Caco-2 (cell line): ENCODE measurements at regions not wholly inside any gene's neighbourhood (a gene's known extent, or its start where the extent isn't known, plus 50 kb on each side); places are given as distances from the start of the nearest gene placed in this dataset.

Experiments
- BruUV-seq: library from RNA; stranded (reverse); fragments of 400-500 nt; replicated peaks from 2 replicates; lab custom pipeline; 2021; lab: Mats Ljungman, UMichigan
- CTCF ChIA-PET: fragments of 300-600 bp; sonication (Branson Sonifier 250); formaldehyde crosslinking; loops from one replicate; lab custom pipeline; 2022; ENCODE audit warnings: antibody characterized with exemption; lab: Charles Lee
- POLR2A ChIA-PET: fragments of 300-600 bp; sonication (Branson Sonifier 250); formaldehyde crosslinking; loops from one replicate; lab custom pipeline; 2022; ENCODE audit warnings: antibody characterized with exemption; lab: Charles Lee
- DNase-seq, 2 experiments: peaks; one replicate each; pipeline versions ENCODE4 v3.0.0 to v3.0.0-alpha.2; 2020 to 2022
- H3K27me3 ChIP-seq: replicated peaks from 2 replicates; pipeline ENCODE4 v1.6.0; 2011; ENCODE audit warnings: low read length; ENCODE audit not compliant: control insufficient read depth, insufficient read depth
- H3K36me3 ChIP-seq: 2 replicates; pipeline ENCODE4 v1.5.1; 2011; ENCODE audit warnings: low read length; ENCODE audit not compliant: control insufficient read depth, insufficient read depth
- H3K4me1 ChIP-seq: fragments of 250-450 bp; sonication (Bioruptor Pico); 2 replicates; pipeline ENCODE4 v1.5.1; 2020; ENCODE audit warnings: mild to moderate bottlenecking
- H3K4me3 ChIP-seq: 2 replicates; pipeline ENCODE4 v1.5.1; 2011; ENCODE audit warnings: low read depth, mild to moderate bottlenecking, control low read depth, low read length
- H3K9me3 ChIP-seq: fragments of 250-450 bp; sonication (Bioruptor Pico); 2 replicates; pipeline ENCODE4 v1.5.1; 2020; ENCODE audit warnings: mild to moderate bottlenecking, moderate library complexity
- H3K27ac Mint-ChIP-seq: one replicate; pipeline ENCODE4 v1.8.0; 2022; ENCODE audit warnings: mixed read lengths; ENCODE audit not compliant: unreplicated experiment
- H3K27me3 Mint-ChIP-seq: one replicate; pipeline ENCODE4 v1.8.0; 2022; ENCODE audit warnings: mixed read lengths; ENCODE audit not compliant: insufficient read depth, unreplicated experiment
- H3K36me3 Mint-ChIP-seq: one replicate; pipeline ENCODE4 v1.8.0; 2022; ENCODE audit warnings: mild to moderate bottlenecking, mixed read lengths; ENCODE audit not compliant: insufficient read depth, unreplicated experiment
- H3K4me1 Mint-ChIP-seq: one replicate; pipeline ENCODE4 v1.8.0; 2022; ENCODE audit warnings: low read depth, mixed read lengths; ENCODE audit not compliant: unreplicated experiment
- H3K4me3 Mint-ChIP-seq: one replicate; pipeline ENCODE4 v1.8.0; 2022; ENCODE audit warnings: mild to moderate bottlenecking, moderate library complexity, mixed read lengths; ENCODE audit not compliant: unreplicated experiment
- H3K9me3 Mint-ChIP-seq: one replicate; pipeline ENCODE4 v1.8.0; 2022; ENCODE audit warnings: mixed read lengths; ENCODE audit not compliant: unreplicated experiment
- intact Hi-C: fragments of 100-400 bp; cut with micrococcal nuclease; formaldehyde crosslinking; loops from one replicate; pipeline ENCODE4 v1.10.0; 2022; ENCODE audit not compliant: unreplicated experiment
- TF ChIP-seq, protein P1 (sequence below), 2 experiments: fragments of 200-600 bp in 1 of 2; IDR thresholded peaks; 1 replicate in 1 of 2; 2 replicates in 1 of 2; pipeline versions ENCODE4 v1.5.1 to v1.8.0; 2011 to 2022; ENCODE audit warnings: antibody characterized with exemption in 1 of 2, control low read depth in 1 of 2, inconsistent platforms in 1 of 2, low read depth in 1 of 2, low read length in 1 of 2, mild to moderate bottlenecking in 1 of 2, moderate library complexity in 1 of 2; ENCODE audit not compliant: insufficient read depth in 1 of 2, severe bottlenecking in 1 of 2, unreplicated experiment in 1 of 2

DNA sequence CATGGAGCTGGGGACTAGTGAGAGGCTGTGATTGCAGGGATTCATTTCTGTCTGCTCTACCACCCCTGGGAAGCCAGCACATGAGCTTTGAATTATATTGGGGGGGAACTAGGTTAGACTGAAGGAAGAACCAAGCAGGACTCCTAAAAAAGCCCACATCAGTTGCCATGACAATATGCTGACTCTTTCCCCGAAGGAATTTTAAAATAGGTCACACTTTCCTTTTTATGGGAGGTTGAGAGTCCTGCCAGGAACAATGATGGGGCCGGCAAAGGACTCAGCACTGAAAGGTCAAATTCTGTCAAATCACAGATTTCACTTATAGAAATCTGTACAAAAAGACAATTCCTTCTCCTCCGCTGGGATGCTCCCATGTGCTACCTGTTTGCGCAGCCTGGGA, 130.8 kb downstream of the ZNF621 start:
- no peaks in the 10 kb centered on the region for H3K9me3 ChIP-seq
- no peaks in the 10 kb centered on the region for H3K27me3 ChIP-seq
- no peak overlapping the region for H3K4me3 ChIP-seq
- no peaks in the 10 kb centered on the region for H3K4me1 ChIP-seq
- no peak for DNase-seq
- Mint-ChIP-seq H3K4me3 (no peak overlapping the region), H3K27ac (no peak overlapping the region), H3K36me3 (no peaks in the 10 kb centered on the region), H3K9me3 (peaks cover 10% of the 10 kb centered on the region), H3K4me1 (no peaks in the 10 kb centered on the region), H3K27me3 (peaks cover 7% of the 10 kb centered on the region)
- ChIA-PET CTCF (no interaction called here), POLR2A (no interaction called here)
- TF ChIP-seq, protein P1, sequence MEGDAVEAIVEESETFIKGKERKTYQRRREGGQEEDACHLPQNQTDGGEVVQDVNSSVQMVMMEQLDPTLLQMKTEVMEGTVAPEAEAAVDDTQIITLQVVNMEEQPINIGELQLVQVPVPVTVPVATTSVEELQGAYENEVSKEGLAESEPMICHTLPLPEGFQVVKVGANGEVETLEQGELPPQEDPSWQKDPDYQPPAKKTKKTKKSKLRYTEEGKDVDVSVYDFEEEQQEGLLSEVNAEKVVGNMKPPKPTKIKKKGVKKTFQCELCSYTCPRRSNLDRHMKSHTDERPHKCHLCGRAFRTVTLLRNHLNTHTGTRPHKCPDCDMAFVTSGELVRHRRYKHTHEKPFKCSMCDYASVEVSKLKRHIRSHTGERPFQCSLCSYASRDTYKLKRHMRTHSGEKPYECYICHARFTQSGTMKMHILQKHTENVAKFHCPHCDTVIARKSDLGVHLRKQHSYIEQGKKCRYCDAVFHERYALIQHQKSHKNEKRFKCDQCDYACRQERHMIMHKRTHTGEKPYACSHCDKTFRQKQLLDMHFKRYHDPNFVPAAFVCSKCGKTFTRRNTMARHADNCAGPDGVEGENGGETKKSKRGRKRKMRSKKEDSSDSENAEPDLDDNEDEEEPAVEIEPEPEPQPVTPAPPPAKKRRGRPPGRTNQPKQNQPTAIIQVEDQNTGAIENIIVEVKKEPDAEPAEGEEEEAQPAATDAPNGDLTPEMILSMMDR (IDR thresholded peaks at IDR 0.05; ENCODE audit: insufficient read depth in 1 of 2, low read depth in 1 of 2, low read length in 1 of 2, severe bottlenecking in 1 of 2, unreplicated experiment in 1 of 2) = no peak
- no peaks in the 10 kb centered on the region for H3K36me3 ChIP-seq
- intact Hi-C loops = no loop called here
- no TSS peak for BruUV-seq

DNA sequence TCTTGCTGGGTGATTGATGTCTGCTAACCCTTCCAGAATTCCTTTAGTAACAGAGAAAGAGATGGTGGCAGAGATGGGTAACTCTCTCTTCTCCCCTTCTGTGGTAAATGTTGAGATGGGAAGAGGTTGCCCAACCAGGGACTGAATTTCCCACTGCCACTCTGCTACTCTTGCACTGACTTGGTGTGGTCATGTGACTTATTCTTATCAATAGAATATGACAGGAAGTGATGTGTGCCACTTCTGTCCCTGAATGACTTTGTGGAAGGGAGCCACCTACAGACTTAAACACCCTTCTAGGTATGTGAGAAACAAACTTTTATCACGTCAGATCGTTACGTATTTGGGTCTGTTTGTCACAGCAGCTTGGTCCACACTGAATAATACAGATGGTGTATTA, 132.9 kb downstream of the ZNF621 start:
- peaks cover 8% of the 10 kb centered on the region for H3K27me3 Mint-ChIP-seq
- ChIA-PET CTCF (no interaction called here), POLR2A (no interaction called here)
- no peaks in the 10 kb centered on the region for H3K4me1 Mint-ChIP-seq
- no peaks in the 10 kb centered on the region for H3K9me3 ChIP-seq
- TF ChIP-seq, protein P1 (IDR thresholded peaks at IDR 0.05; ENCODE audit: insufficient read depth in 1 of 2, low read depth in 1 of 2, low read length in 1 of 2, severe bottlenecking in 1 of 2, unreplicated experiment in 1 of 2) = no peak
- H3K27me3 ChIP-seq = no peaks in the 10 kb centered on the region
- no peaks in the 10 kb centered on the region for H3K4me1 ChIP-seq
- H3K4me3 ChIP-seq = no peak overlapping the region
- H3K27ac Mint-ChIP-seq = no peak overlapping the region
- BruUV-seq = no TSS peak
- no peaks in the 10 kb centered on the region for H3K36me3 ChIP-seq
- peaks cover 10% of the 10 kb centered on the region for H3K9me3 Mint-ChIP-seq
- H3K4me3 Mint-ChIP-seq = no peak overlapping the region
- intact Hi-C loops = no loop called here
- no peaks in the 10 kb centered on the region for H3K36me3 Mint-ChIP-seq
- no peak for DNase-seq

DNA sequence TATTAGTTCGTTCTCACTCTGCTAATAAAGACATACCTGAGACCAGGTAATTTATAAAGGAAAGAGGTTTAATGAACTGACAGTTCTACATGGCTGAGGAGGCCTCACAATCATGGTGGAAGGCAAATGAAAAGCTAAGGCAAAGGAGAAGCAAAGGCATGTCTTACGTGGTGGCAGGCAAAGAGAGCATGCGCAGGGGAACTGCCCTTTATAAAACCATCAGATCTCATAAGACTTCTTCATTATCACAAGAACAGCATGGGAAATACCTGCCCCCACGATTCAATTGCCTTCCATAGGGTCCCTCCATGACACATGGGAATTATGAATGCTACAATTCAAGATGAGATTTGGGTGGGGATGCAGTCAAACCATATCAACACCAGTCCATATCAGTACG, 133.5 kb downstream of the ZNF621 start:
- Mint-ChIP-seq H3K27ac (no peak overlapping the region), H3K9me3 (peaks cover 10% of the 10 kb centered on the region), H3K36me3 (no peaks in the 10 kb centered on the region), H3K27me3 (peaks cover 8% of the 10 kb centered on the region), H3K4me1 (no peaks in the 10 kb centered on the region), H3K4me3 (no peak overlapping the region)
- DNase-seq = no peak
- ChIA-PET CTCF (no interaction called here), POLR2A (no interaction called here)
- no peaks in the 10 kb centered on the region for H3K36me3 ChIP-seq
- no peak overlapping the region for H3K4me3 ChIP-seq
- no peaks in the 10 kb centered on the region for H3K4me1 ChIP-seq
- no peaks in the 10 kb centered on the region for H3K27me3 ChIP-seq
- intact Hi-C loops = no loop called here
- TF ChIP-seq, protein P1 (IDR thresholded peaks at IDR 0.05; ENCODE audit: insufficient read depth in 1 of 2, low read depth in 1 of 2, low read length in 1 of 2, severe bottlenecking in 1 of 2, unreplicated experiment in 1 of 2) = no peak
- BruUV-seq = no TSS peak
- H3K9me3 ChIP-seq = no peaks in the 10 kb centered on the region
